HG02798 (cell line): ENCODE measurements at regions not wholly inside any gene's neighbourhood (a gene's known extent, or its start where the extent isn't known, plus 50 kb on each side); places are given as distances from the start of the nearest gene placed in this dataset.

ENCODE experiments used
- ATAC-seq: cut with Tn5 transposase; IDR thresholded peaks from one replicate; pipeline ENCODE4 v1.9.1; 2021; ENCODE audit warnings: mild to moderate bottlenecking; ENCODE audit not compliant: unreplicated experiment, poor library complexity

GRCh38 chr6:28727559-28728211 is 196.1 kb downstream of the TRIM27 start:
- ATAC-seq: no peak

GRCh38 chr6:28729501-28730402 is 194.0 kb downstream of the TRIM27 start:
- ATAC-seq: no peak

DNA sequence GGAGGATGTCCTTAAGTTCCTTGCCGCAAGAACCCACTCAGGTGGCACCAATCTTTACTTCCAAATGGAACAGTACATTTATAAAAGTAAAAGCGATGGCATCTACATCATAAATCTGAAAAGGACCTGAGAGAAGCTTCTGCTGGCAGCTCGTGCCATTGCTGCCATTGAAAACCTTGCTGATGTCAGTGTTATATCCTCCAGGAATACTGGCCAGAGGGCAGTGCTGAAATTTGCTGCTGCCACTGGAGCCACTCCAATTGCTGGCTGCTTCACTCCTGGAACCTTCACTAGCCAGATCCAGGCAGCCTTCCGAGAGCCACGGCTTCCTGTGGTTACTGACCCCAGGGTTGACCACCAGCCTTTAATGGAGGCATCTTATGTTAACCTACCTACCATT is 191.7 kb downstream of the TRIM27 start:
- no peak for ATAC-seq

DNA sequence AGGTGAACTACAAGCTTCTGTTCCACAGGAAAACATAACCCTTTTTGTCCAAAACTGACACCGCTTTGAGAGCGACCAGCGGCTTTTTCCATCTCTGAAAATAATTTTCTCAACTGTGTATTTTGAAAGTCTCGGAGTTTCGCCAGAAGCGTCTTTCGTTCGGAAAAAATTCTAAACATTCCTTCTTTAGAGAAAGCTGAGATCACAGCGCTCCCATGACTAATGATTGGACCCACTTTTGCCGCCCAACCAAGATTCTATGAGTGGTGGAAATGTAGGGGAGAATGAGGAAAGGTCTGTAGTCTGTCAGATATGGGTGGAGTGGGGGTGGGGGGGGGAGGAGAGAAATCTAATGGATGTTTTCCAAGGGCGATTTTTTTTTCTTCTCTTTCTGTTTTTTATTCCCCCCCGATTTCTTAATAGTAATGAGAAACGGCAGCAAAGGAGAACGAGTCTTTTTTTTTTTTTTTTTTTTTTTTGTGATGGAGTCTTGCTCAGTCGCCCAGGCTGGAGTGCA is 189.3 kb downstream of the TRIM27 start:
- no peak for ATAC-seq

DNA sequence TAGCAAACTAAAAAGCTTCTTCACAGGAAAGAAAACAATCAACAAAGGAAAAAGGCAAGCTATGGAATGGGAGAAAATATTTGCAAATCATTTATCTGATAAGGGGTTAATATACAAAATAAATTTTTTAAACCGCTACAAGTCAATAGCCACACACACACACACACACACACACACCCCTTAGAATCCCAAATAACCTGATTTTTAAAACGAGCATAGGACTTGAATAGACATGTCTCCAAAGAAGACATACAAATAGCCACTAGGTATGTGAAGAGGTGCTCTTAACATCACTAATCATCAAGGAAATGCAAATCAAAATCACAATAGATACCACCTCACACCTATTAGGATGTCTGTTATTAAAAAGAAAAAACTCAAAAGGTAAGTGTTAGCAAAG is 187.7 kb downstream of the TRIM27 start:
- no peak for ATAC-seq

GRCh38 chr6:28737750-28738395 is 185.9 kb downstream of the TRIM27 start:
- no peak for ATAC-seq

- no peak for ATAC-seq
These were observed 185.4 kb downstream of the TRIM27 start for GRCh38 chr6:28738396-28738765.

GRCh38 chr6:28741363-28741762 is 182.4 kb downstream of the TRIM27 start:
- ATAC-seq: no peak

GRCh38 chr6:28742668-28743270 is 181.0 kb downstream of the TRIM27 start:
- no peak for ATAC-seq

DNA sequence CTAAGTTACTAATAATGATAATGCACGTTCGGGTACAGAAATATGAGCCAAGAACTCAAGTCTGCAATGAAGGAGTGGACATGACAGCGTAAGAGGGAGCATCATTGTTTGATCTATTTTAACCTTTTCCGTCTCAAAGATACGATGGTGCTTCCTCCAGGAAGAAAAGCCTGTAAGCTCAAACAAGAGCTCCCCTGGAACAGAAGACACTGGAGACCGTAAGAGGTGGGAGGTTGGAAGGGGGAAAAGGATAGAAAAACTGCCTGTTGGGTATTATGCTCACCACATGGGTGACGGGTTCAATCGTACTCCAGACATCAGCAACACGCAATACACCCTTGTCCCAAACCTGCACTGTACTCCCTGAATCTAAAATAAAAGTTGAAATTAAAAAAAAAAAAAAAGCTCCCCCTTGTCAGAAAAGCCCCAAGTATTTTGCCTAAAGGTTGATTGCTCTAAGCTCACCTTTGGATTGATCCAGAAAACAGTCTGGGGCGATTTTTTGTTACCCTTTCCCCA is 180.5 kb downstream of the TRIM27 start:
- no peak for ATAC-seq

DNA sequence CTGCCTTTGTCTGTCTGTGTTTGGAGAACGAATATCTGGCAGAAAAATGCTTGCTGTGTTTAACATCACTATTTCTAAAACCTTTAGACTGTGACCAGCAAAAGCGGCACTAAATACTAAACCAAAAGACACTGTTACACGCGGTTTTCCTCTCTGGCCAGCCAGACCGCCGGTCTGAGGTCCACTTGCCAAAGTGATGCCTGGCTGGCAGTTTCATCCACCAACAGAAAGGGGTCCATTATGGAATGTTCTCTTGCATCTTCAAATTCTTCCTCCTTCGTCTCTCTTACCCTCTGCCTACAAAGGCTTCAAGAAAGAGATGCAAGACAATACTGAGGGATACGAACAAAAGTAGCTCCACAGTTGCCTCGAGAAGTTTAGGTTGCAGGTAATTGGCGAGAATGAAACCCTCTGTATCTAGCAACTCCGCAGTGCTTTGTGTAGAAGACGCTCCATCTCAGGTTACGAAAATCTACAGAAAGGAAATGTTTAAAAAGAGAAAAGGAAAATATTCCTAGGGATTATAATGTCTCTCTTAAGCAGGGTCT is 176.6 kb downstream of the TRIM27 start:
- ATAC-seq: no peak

GRCh38 chr6:28747631-28748157 is 176.1 kb downstream of the TRIM27 start:
- no peak for ATAC-seq

DNA sequence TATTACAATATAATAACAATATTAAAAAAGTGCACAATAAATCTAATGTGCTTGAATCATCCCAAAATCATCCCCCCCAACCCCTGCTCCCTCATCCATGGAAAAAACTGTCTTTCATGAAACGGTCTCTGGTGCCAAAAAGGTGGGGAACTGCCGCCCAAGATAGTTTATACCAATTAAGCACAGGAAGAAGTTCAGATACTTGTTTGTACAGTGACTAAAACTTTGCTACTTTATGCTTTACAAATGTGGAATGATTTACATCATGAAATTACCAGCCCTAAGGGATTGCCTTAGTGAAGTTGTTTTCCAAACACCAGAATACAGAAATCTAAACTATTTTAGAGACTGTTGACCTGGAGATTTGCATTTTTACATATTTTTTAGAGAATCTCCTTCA is 175.6 kb downstream of the TRIM27 start:
- no peak for ATAC-seq

DNA sequence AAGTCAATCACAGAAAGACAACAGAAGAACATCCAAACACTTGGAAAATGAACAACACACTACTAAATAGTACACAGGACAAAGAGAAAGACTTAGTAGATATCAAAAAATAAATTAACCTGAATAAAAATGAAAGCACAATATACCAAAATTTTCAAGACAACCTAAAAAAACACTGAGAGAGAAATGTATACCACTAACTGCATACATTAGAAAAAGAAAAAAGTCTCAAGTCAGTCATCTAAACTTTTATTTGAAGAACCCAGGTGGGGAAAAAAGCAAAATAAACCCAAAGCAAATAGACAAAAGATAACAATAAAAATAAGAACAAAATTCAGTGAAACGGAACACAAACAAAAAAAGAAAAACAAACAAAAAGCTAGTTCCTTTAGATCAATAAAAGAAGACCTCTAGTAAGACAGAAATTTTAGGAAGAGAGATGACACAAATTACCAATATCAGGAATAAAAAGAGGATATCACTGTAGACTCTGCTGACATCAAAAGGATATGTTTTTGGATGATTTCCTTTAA is 172.8 kb downstream of the TRIM27 start:
- no peak for ATAC-seq

DNA sequence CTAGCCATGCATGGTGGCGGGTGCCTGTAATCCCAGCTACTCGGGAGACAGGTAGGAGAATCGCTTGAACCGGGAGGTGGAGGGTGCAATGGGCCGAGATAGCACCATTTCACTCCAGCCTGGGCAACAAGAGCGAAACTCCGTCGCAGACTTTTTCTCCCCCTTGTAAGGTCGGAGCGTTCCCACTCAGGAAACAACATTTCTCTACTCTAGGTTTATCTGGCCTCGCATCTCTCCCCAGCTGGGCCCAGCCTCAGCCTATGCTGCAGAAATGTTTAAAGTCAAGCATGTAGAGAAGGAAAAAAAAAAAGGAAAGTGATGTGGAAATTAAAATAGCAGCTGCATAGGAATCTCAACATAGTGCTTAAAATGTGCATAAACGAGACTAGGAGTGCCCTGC is 172.3 kb downstream of the TRIM27 start:
- no peak for ATAC-seq

DNA sequence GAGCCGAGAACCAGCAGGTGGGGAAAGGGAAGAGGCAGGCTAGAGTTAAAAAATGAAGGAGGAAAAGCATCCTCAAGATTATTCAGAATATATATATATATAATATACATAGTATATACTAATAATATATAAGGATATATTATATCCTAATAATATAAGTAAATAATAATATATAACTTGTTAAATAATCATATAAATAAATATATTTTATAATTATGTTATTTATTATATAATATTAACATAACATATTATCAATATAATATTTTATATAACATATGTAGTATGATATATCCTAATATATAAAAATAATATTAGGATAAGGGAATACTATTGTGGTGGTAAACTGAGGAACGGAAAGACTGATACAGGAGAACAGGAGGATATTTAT is 171.8 kb downstream of the TRIM27 start:
- ATAC-seq: no peak

- ATAC-seq: no peak
These were observed 166.2 kb downstream of the TRIM27 start for GRCh38 chr6:28757429-28758045.

- ATAC-seq: no peak
These were observed 165.6 kb downstream of the TRIM27 start for GRCh38 chr6:28758046-28758817.

DNA sequence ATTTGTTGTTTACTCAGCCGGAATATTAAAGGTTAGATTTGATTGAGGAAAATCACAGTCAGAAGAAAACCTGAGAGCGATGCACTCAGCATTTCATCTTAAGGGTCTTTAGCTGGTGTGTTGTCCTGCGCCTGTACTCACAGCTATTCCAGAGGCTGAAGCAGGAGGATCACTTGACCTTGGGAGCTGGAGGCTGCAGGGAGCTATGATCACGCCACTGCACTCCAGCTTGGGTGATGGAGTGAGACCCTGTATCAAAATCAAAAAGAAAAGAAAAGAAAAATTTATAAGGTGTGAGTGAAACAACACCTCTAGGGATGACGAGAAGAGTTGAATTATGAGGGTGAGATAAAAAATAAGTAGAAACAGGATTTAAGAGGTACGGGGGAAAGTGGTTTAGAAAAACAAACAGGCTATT is 165.0 kb downstream of the TRIM27 start:
- ATAC-seq: no peak
